NCI-H187 (cell line): ENCODE measurements at regions not wholly inside any gene's neighbourhood (a gene's known extent, or its start where the extent isn't known, plus 50 kb on each side); places are given as distances from the start of the nearest gene placed in this dataset.
"Not testable (repeated sequence)": the region's sequence is repeated elsewhere in the genome, so short reads cannot be mapped to it uniquely, and the experiment has no call there.

Experiments used
- DNase-seq, 2 experiments: peaks; one replicate each; lab custom pipeline; 2025; lab: John Stamatoyannopoulos, UW

DNA sequence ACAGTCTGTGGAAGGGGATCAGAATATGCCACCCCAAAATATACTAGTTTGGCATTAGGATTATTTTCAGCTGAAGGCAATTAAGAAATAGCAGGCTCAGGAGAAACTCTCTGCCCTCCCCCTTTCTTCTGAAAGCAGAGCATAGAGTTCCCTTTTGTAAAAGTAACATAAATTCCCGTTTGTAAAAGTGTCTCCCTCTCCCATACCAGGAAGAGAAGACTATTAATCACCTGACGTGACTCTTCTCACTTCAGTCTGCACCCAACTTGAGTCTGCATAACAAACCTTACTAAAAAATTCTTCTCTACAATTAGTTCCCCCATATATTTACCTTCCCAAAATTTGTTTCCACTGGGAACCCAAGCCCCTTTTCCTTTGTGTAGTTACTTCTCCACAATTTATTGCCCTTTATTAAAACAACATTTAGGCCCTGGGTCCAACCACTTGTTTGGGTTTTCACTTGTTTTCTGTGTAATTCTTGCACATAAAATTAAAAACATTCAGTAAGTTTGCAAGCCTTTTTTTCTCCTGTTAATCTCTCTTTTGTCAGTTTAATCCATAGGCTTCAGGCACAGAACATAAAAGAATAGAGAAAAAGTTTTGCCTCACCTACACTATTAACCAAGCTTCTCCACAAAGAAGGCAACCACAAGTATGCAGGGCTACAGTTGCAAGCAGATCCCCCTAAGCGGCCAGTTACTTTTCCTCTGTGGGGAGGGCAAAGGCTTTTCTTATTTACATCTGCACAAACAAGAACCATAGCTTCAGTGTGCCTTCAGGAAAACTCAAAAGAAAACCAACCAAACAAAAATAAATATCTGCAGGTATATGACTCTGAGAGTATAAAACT, 73.8 kb upstream of the EPCAM start:
- DNase-seq: no peak

DNA sequence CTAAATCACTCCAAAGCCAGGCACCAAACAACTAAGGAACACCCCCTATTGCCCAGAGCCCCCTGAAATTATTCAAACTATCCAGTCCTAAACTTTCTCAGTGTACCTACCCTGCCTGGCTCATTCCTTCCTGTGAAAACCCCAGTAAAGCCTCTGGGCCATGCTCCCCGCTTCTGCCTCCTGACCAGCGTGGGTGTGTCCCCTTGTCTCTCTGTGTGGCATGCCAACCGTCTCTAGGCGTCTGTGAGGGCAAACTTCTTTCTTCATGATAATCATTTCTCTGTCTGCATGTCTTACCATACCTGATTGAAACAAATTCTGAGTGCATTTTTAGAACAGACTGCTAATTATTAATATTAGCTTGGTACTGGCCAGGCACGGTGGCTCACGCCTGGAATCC, 75.1 kb upstream of the EPCAM start:
- no peak for DNase-seq

- DNase-seq: no peak
Measured at GRCh38 chr2:47288864-47289263, 80.2 kb upstream of the EPCAM start.

GRCh38 chr2:47283659-47284058, 85.5 kb upstream of the EPCAM start:
- no peak for DNase-seq

- DNase-seq: no peak
Measured at GRCh38 chr2:47282621-47283272, 86.4 kb upstream of the EPCAM start.

- DNase-seq: not testable (repeated sequence)
Measured at GRCh38 chr2:47279525-47279924, 89.6 kb upstream of the EPCAM start.

GRCh38 chr2:47277987-47278386, 91.1 kb upstream of the EPCAM start:
- DNase-seq: no peak

- DNase-seq: no peak
Measured at GRCh38 chr2:47277187-47277586, 91.9 kb upstream of the EPCAM start.

DNA sequence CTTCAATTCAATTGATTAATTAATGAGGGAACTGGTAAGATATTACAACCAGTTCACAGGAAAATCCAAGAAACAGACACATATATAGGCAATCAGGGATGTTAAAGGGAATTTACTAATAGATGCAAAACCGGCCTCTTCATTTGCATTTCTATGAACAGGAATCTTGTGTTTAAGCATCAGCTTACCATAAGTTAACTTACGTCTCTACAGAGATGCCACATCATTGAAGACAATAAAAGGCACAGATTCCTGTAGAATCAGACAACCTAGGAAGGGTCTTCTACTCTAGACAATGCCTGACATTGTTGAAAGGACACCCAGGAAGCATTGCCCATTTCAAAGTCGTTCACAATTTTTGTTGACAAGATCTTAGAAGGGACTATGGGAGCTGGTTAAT, 93.0 kb upstream of the EPCAM start:
- DNase-seq: no peak

DNA sequence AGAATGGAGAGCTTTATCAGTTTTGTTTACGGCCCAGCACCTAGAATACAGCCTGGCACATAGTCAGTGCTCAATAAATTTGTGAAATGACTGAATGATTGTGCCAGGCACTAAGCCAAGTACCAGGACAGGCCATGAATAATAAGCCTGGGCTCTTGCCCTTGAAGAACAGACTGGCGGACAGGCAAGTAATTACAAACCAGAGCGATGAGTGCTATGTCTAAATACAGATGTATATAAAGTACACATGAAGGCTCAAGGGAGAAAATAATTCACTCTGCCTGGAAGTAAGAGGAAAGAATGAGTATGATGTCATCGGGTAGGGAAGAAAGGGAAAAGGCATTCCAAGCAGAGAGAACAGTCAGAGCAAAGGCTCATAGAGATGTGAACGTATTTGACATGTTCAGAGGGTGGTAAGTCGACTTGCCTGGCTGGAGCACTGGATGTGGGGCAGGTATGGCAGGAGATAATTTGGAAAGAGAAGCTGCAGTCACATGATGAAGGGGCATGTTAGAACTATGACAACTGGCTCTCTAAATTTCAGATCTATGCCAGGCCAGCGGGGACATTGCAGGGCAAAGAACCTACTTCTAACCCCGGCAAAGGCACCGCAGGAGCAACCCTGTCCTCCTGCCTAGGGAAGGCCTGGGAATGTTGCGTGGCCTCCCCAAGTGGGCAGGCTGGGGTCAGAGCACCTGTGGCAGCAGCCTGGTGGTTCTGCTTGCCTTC, 94.9 kb upstream of the EPCAM start:
- DNase-seq: no peak

DNA sequence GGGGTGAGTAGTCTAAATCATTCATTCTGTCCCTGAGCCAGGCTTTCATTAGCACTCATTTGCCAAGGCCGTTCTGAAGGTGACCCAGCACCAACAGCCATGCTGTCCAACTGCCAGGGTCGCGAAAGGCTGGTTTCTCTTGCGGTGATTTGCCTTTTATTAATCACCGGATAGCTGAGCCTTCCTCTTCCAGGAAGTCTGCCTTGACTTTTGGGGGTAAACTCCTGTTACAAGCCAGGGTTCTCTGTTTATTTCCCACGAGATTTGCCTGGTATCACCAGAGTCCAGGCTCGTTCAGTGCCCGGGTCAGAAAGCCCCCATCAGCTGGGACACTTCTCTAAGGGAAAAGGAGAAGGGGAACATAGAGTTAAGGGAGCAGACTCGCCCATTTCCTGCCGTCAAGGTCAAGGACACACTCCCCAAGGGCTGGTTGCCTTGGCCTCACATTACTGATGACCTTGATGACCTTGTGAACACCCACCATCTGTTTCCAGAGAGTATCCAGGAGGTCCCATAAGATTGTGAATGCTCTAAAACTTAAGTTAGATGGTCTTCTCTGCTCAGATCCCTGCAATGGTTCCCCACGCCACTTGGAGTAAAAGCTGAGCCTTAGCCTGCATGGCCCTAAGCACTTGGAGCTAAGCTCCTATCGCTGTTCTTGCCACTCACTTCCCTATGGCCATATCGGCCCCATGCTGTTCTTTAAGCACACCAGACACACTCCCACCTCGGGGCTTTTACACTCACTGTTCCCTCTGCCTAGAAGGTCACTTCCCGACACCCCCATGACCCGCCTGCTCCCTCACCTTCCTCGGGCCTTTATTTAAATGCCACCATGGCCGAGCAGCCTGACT, 96.0 kb upstream of the EPCAM start:
- no peak for DNase-seq

- peak; percentile 58 to 71 for DNase-seq
Measured at GRCh38 chr2:47272031-47272864, 95.9 kb upstream of the CALM2 start.

GRCh38 chr2:47271054-47272000, 95.0 kb upstream of the CALM2 start:
- DNase-seq: peak; percentile 73 to 85

DNA sequence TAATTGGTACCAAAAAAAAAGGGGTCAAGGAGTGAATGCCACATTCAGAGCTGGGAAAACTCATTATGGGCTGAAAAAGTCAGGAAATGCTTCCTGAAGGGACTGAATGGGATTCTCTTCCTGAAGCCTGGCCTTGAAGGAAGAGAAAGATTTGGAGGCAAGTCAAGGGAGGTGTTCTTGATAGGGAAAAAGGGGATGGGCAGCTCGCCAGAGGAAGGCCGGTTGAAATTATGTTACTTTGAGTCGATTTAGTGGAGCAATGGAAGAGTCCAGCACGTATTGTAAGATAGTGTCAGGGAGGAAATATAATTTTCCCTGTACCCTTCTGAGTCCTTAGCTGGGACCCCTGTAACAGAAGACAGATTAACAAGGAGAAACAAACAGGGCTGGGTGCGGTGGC, 94.1 kb upstream of the CALM2 start:
- no peak for DNase-seq

DNA sequence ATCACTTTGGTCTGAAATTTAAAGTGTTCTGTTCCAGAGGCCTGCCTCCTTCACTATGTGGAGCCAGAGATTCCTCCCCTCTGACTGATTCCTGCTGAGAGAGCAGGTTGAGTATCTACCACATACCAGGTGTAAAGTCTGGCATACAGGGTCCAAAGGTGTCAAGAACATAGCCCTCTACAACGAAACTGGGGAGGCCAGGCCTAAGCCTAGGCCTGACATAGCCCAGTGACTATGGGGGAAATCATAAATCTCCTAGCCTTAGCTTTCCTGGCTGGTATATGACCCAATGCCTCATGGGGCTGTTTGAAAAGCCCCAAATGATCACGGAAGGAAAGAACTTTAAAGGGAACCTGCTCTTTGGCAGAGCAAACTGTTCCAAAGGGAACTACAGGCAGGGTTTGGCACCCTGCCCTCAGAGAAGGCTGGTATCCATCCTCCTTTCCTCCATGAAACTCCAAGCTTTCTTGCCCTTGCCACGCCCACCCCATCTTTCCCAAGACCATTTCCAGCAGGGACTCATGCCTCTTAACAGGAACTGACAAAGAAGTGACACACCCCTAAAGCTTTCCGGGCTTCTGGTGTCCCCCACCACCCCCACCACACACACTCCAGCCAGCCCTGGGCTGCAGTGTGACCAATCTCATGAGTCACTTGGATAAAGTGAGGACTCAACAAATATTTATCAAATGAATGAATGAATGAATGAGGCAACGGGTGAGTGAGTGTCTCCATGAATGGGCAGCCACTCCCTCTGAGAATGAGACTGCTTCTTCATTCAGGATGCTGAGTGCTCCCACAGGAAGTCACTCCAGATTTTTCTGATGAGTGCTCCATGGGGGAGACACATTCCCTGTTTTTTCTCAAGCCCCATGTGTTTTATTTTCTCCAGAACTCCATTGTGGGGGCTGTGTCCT, 93.3 kb upstream of the CALM2 start:
- no peak for DNase-seq

GRCh38 chr2:47267711-47268086, 91.4 kb upstream of the CALM2 start:
- DNase-seq: no peak

- DNase-seq: no peak
Measured at GRCh38 chr2:47266939-47267710, 90.8 kb upstream of the CALM2 start.

DNA sequence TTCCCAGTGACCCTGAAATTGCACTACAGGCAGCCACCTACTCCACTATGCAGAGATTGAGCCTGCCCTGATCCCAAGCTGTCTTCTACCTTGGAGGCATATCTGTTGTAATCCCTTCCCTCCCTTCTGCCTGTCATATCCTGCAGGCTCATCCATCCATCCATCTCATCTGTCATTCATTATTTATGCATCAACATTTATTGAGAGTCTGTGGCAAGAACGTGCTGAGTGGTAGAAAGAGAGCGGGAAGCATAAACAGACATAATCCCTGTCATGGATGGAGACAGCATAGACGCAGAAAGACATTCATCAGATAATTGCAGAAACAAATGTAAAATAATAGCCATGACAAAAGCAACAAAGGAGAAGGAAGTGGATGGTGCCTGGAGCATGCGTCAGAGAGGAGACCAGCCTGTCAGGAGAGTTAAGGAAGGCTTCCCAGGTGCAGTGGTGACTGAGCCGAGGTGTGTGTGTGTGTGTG, 89.5 kb upstream of the CALM2 start:
- peak in 1 of 2 experiments; percentile 29 for DNase-seq
